Endodermal cell (in vitro differentiated cells): ENCODE measurements at regions not wholly inside any gene's neighbourhood (a gene's known extent, or its start where the extent isn't known, plus 50 kb on each side); places are given as distances from the start of the nearest gene placed in this dataset.

Source experiments
- DNase-seq: peaks from one replicate; pipeline ENCODE4 v3.0.0-alpha.2; 2017
- H3K27ac ChIP-seq: 2 replicates; pipeline ENCODE4 v1.5.1; 2013; ENCODE audit warnings: mild to moderate bottlenecking, low read depth, low read length, moderate library complexity
- H3K27me3 ChIP-seq: 2 replicates; pipeline ENCODE4 v1.6.1; 2013; ENCODE audit warnings: mild to moderate bottlenecking, low read length, moderate library complexity; ENCODE audit not compliant: insufficient read depth, control insufficient read depth, poor library complexity, severe bottlenecking
- H3K36me3 ChIP-seq: 2 replicates; pipeline ENCODE4 v1.7.0; 2013; ENCODE audit warnings: mild to moderate bottlenecking, low read length, moderate library complexity; ENCODE audit not compliant: control insufficient read depth, insufficient read depth
- H3K4me1 ChIP-seq: one replicate; pipeline ENCODE4 v1.7.0; 2013; ENCODE audit warnings: low read length; ENCODE audit not compliant: control insufficient read depth, insufficient read depth
- H3K4me3 ChIP-seq: 2 replicates; pipeline ENCODE4 v1.5.1; 2013; ENCODE audit warnings: mild to moderate bottlenecking, low read length, moderate library complexity
- H3K9ac ChIP-seq: 2 replicates; pipeline ENCODE4 v1.6.1; 2013; ENCODE audit warnings: mild to moderate bottlenecking, low read length, moderate library complexity; ENCODE audit not compliant: poor library complexity, severe bottlenecking; ENCODE audit errors: extremely low read depth
- H3K9me3 ChIP-seq: 2 replicates; pipeline ENCODE4 v1.6.1; 2013; ENCODE audit warnings: mild to moderate bottlenecking, low read length, moderate library complexity; ENCODE audit not compliant: control insufficient read depth
- H3K27ac Mint-ChIP-seq: 2 replicates; pipeline ENCODE4 v1.8.0; 2020; ENCODE audit warnings: mixed read lengths
- H3K27me3 Mint-ChIP-seq: 2 replicates; pipeline ENCODE4 v1.8.0; 2021; ENCODE audit warnings: mild to moderate bottlenecking, mixed read lengths; ENCODE audit not compliant: insufficient read depth
- H3K36me3 Mint-ChIP-seq: 2 replicates; pipeline ENCODE4 v1.8.0; 2020; ENCODE audit warnings: low read depth, mixed read lengths
- H3K4me1 Mint-ChIP-seq: 2 replicates; pipeline ENCODE4 v1.8.0; 2020; ENCODE audit warnings: mixed read lengths
- H3K4me3 Mint-ChIP-seq: 2 replicates; pipeline ENCODE4 v1.8.0; 2020; ENCODE audit warnings: mild to moderate bottlenecking, moderate library complexity, mixed read lengths
- H3K9me3 Mint-ChIP-seq: 2 replicates; pipeline ENCODE4 v1.8.0; 2020; ENCODE audit warnings: mild to moderate bottlenecking, mixed read lengths
- WGBS, 2 experiments: methylation state at CpG; one replicate each; pipeline versions ENCODE4 v1.1.5 to v1.1.7; 2013; ENCODE audit warnings: missing lambda C conversion rate in 2 of 2, mixed read lengths in 1 of 2; ENCODE audit not compliant: insufficient coverage in 1 of 2, insufficient read length in 1 of 2; 5-methylcytosine and 5-hydroxymethylcytosine counted together
- TF ChIP-seq, protein P1 (sequence below): fragments of 200-600 bp; sonication (generic); conservative IDR thresholded peaks from 2 replicates; pipeline ENCODE4 v1.5.0; 2021; ENCODE audit warnings: antibody characterized with exemption, mild to moderate bottlenecking

DNA sequence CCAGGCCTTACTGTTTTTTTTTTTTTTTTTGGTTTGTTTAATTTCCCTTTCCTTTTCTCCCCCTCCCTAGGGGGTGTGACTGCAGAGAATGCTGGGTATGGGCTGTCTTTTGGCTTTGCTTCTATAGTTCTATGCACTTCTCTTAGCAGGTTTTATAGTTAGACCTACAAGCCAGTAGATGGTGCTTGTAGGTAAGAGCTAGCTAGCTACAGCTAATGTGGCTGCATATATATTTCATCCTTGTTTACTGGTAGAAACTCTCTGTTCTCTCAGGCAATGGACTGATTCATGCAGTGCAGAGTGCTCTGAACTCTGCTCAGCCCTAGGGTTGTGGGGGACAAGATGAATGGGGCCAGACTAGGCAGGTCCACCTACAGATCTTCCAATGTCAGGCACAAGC, 246.4 kb downstream of the SH2D1A start:
- Mint-ChIP-seq H3K27me3 (no peaks in the 10 kb centered on the region), H3K27ac (no peak overlapping the region), H3K4me3 (no peak overlapping the region), H3K4me1 (peaks cover 9% of the 10 kb centered on the region), H3K36me3 (no peaks in the 10 kb centered on the region), H3K9me3 (peaks cover 16% of the 10 kb centered on the region)
- no peaks in the 10 kb centered on the region for H3K4me1 ChIP-seq
- H3K9me3 ChIP-seq: no peaks in the 10 kb centered on the region
- TF ChIP-seq, protein P1, sequence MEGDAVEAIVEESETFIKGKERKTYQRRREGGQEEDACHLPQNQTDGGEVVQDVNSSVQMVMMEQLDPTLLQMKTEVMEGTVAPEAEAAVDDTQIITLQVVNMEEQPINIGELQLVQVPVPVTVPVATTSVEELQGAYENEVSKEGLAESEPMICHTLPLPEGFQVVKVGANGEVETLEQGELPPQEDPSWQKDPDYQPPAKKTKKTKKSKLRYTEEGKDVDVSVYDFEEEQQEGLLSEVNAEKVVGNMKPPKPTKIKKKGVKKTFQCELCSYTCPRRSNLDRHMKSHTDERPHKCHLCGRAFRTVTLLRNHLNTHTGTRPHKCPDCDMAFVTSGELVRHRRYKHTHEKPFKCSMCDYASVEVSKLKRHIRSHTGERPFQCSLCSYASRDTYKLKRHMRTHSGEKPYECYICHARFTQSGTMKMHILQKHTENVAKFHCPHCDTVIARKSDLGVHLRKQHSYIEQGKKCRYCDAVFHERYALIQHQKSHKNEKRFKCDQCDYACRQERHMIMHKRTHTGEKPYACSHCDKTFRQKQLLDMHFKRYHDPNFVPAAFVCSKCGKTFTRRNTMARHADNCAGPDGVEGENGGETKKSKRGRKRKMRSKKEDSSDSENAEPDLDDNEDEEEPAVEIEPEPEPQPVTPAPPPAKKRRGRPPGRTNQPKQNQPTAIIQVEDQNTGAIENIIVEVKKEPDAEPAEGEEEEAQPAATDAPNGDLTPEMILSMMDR: peak; percentile 19
- H3K27ac ChIP-seq: no peak overlapping the region
- H3K27me3 ChIP-seq: no peaks in the 10 kb centered on the region
- no peaks in the 10 kb centered on the region for H3K36me3 ChIP-seq
- DNase-seq: no peak
- H3K4me3 ChIP-seq: no peak overlapping the region
- H3K9ac ChIP-seq: no peak overlapping the region

DNA sequence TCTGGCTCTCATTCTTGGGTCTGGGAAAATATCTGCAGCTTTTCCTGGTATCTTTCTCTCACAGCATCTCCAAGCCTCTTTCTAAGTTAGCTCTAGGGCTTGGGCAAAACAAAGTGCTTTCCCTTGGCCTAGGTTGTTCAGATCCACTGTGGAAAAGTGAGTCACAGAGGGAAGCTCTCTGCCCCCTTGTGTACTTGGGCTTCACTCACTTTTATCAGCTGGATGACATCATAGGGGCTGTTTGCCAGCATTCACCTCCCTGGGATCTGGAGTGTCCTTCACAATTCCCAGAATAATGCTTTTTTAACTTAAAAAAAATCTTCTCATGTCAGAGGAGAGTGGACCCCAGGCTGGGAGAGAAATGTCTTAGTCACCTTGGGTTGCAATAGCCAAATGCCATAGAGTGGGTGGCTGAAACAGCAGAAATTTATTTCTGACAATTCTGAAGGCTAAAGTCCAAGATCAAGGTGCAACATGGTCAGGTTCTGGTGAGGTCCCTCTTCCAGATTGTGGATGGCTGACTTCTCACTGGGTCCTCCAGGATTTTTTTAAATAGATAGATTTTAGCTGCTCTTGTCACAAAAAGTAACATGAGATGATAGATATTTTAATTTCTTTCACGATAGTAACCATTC, 247.8 kb downstream of the SH2D1A start:
- Mint-ChIP-seq H3K27ac (no peak overlapping the region), H3K27me3 (no peaks in the 10 kb centered on the region), H3K9me3 (peaks cover 10% of the 10 kb centered on the region), H3K36me3 (no peaks in the 10 kb centered on the region), H3K4me3 (no peak overlapping the region), H3K4me1 (peaks cover 9% of the 10 kb centered on the region)
- no peaks in the 10 kb centered on the region for H3K36me3 ChIP-seq
- H3K27ac ChIP-seq: no peak overlapping the region
- H3K9ac ChIP-seq: no peak overlapping the region
- DNase-seq: no peak
- H3K27me3 ChIP-seq: no peaks in the 10 kb centered on the region
- H3K4me3 ChIP-seq: no peak overlapping the region
- no peaks in the 10 kb centered on the region for H3K4me1 ChIP-seq
- WGBS, 2 experiments: 100% methylated on average over 1 of the region's 1 CpG; no CpG with 5 or more reads in 1 of the 2 experiments
- H3K9me3 ChIP-seq: no peaks in the 10 kb centered on the region
- TF ChIP-seq, protein P1: no peak

DNA sequence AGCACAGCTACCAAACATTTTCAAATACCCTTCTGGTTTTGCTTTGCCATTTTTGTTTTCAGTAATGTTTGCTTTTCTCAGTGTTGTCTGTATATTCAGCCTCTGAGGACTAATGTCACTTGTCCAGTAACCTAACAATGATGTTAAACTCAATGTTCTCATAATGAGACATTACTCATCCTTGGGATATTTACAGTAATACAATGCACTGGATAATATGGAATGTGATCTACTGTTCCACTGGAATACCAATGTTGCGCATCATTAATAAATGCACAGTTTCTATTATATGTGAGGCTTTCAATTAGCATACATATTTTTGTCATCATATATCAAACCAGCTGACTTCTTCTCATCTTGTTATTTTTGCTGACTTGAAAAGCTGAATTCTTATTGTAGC, 259.1 kb downstream of the SH2D1A start:
- H3K4me3 ChIP-seq: no peak overlapping the region
- H3K36me3 Mint-ChIP-seq: no peaks in the 10 kb centered on the region
- no peak overlapping the region for H3K4me3 Mint-ChIP-seq
- no peaks in the 10 kb centered on the region for H3K9me3 Mint-ChIP-seq
- no peak overlapping the region for H3K27ac ChIP-seq
- H3K9ac ChIP-seq: no peak overlapping the region
- H3K27me3 ChIP-seq: no peaks in the 10 kb centered on the region
- no peaks in the 10 kb centered on the region for H3K36me3 ChIP-seq
- no peak overlapping the region for H3K27ac Mint-ChIP-seq
- no peaks in the 10 kb centered on the region for H3K9me3 ChIP-seq
- WGBS, 2 experiments: no CpG with 5 or more reads among the region's 1 CpG
- no peaks in the 10 kb centered on the region for H3K27me3 Mint-ChIP-seq
- TF ChIP-seq, protein P1: no peak
- H3K4me1 Mint-ChIP-seq: no peaks in the 10 kb centered on the region
- H3K4me1 ChIP-seq: no peaks in the 10 kb centered on the region
- DNase-seq: no peak
